ENCODE measurements at regions not wholly inside any gene's neighbourhood (a gene's known extent, or its start where the extent isn't known, plus 50 kb on each side); places are given as distances from the start of the nearest gene placed in this dataset.

- no peak for TF ChIP-seq ARNTL (CRISPR knock-in tag; IDR thresholded peaks at IDR 0.05; ENCODE audit: borderline replicate concordance, low read depth)
- no peak for TF ChIP-seq ESRRG (CRISPR knock-in tag; IDR thresholded peaks at IDR 0.05)
- no peak for TF ChIP-seq ISL1 (CRISPR knock-in tag; IDR thresholded peaks at IDR 0.05)
- no peak for TF ChIP-seq ZFP3 (CRISPR knock-in tag; IDR thresholded peaks at IDR 0.05)
These were observed 1441.8 kb downstream of the TBC1D22A start for GRCh38 chr22:48204296-48204695.

All from SK-N-SH treated with all-trans-retinoic acid at 6 μM for 48 hours (cell line).